GM21360 (cell line): ENCODE measurements at regions not wholly inside any gene's neighbourhood (a gene's known extent, or its start where the extent isn't known, plus 50 kb on each side); places are given as distances from the start of the nearest gene placed in this dataset.
"Not testable (repeated sequence)": the region's sequence is repeated elsewhere in the genome, so short reads cannot be mapped to it uniquely, and the experiment has no call there.

ENCODE experiments used
- ATAC-seq: cut with Tn5 transposase; IDR thresholded peaks from one replicate; pipeline ENCODE4 v1.9.1; 2021; ENCODE audit warnings: mild to moderate bottlenecking, moderate library complexity; ENCODE audit not compliant: unreplicated experiment

- no peak for ATAC-seq
These were observed 53.5 kb downstream of the FSCB start for GRCh38 chr14:44453433-44454171.

GRCh38 chr14:44450232-44450631 lies 56.9 kb downstream of the FSCB start:
- not testable (repeated sequence) for ATAC-seq

GRCh38 chr14:44449680-44450079 lies 57.4 kb downstream of the FSCB start:
- ATAC-seq, result no peak

GRCh38 chr14:44448951-44449358 lies 58.1 kb downstream of the FSCB start:
- no peak for ATAC-seq

GRCh38 chr14:44446965-44447364 lies 60.1 kb downstream of the FSCB start:
- no peak for ATAC-seq

GRCh38 chr14:44444454-44444853 lies 62.6 kb downstream of the FSCB start:
- no peak for ATAC-seq

GRCh38 chr14:44438936-44439335 lies 68.1 kb downstream of the FSCB start:
- no peak for ATAC-seq

GRCh38 chr14:44438221-44438620 lies 68.9 kb downstream of the FSCB start:
- ATAC-seq, result no peak

GRCh38 chr14:44436458-44436857 lies 70.6 kb downstream of the FSCB start:
- ATAC-seq, result no peak

GRCh38 chr14:44428231-44428945 lies 78.7 kb downstream of the FSCB start:
- ATAC-seq, result no peak

GRCh38 chr14:44422699-44423098 lies 84.4 kb downstream of the FSCB start:
- no peak for ATAC-seq

- ATAC-seq, result no peak
These were observed 86.9 kb downstream of the FSCB start for GRCh38 chr14:44420226-44420625.

- no peak for ATAC-seq
These were observed 88.2 kb downstream of the FSCB start for GRCh38 chr14:44418856-44419255.

- ATAC-seq, result no peak
These were observed 89.3 kb downstream of the FSCB start for GRCh38 chr14:44417809-44418208.

- ATAC-seq, result no peak
These were observed 92.4 kb downstream of the FSCB start for GRCh38 chr14:44414646-44415045.

GRCh38 chr14:44412858-44413569 lies 94.1 kb downstream of the FSCB start:
- ATAC-seq, result no peak

- no peak for ATAC-seq
These were observed 102.0 kb downstream of the FSCB start for GRCh38 chr14:44405011-44405486.

- no peak for ATAC-seq
These were observed 102.5 kb downstream of the FSCB start for GRCh38 chr14:44404599-44404998.

- ATAC-seq, result no peak
These were observed 103.0 kb downstream of the FSCB start for GRCh38 chr14:44404036-44404435.

GRCh38 chr14:44403193-44403592 lies 103.9 kb downstream of the FSCB start:
- no peak for ATAC-seq

GRCh38 chr14:44396226-44396625 lies 110.9 kb downstream of the FSCB start:
- no peak for ATAC-seq

GRCh38 chr14:44392984-44393383 lies 114.1 kb downstream of the FSCB start:
- no peak for ATAC-seq
